Fibroblast of gingiva (primary cell): ENCODE measurements at regions not wholly inside any gene's neighbourhood (a gene's known extent, or its start where the extent isn't known, plus 50 kb on each side); places are given as distances from the start of the nearest gene placed in this dataset.
"Not testable (repeated sequence)": the region's sequence is repeated elsewhere in the genome, so short reads cannot be mapped to it uniquely, and the experiment has no call there.

Experiments
- DNase-seq: peaks from one replicate; pipeline ENCODE4 v3.0.0-alpha.2; 2011; ENCODE audit warnings: low read depth

GRCh38 chr14:43872222-43872621 is 634.9 kb downstream of the FSCB start:
- no peak for DNase-seq

GRCh38 chr14:43858981-43859380 is 648.1 kb downstream of the FSCB start:
- DNase-seq: no peak

GRCh38 chr14:43855556-43855955 is 651.5 kb downstream of the FSCB start:
- no peak for DNase-seq

GRCh38 chr14:43853541-43853940 is 653.5 kb downstream of the FSCB start:
- no peak for DNase-seq

- DNase-seq: no peak
Measured at GRCh38 chr14:43803076-43803689, 703.9 kb downstream of the FSCB start.

- peak; percentile 40 for DNase-seq
Measured at GRCh38 chr14:43795600-43796228, 711.4 kb downstream of the FSCB start.

- DNase-seq: no peak
Measured at GRCh38 chr14:43793579-43793978, 713.5 kb downstream of the FSCB start.

- peak; percentile 56 for DNase-seq
Measured at GRCh38 chr14:43792980-43793379, 714.1 kb downstream of the FSCB start.

GRCh38 chr14:43790681-43791080 is 716.4 kb downstream of the FSCB start:
- DNase-seq: no peak

- no peak for DNase-seq
Measured at GRCh38 chr14:43789458-43789857, 717.6 kb downstream of the FSCB start.

- DNase-seq: no peak
Measured at GRCh38 chr14:43786066-43786762, 720.9 kb downstream of the FSCB start.

GRCh38 chr14:43784432-43784831 is 722.7 kb downstream of the FSCB start:
- DNase-seq: not testable (repeated sequence)

- DNase-seq: no peak
Measured at GRCh38 chr14:43778937-43779639, 728.0 kb downstream of the FSCB start.

GRCh38 chr14:43778570-43778936 is 728.5 kb downstream of the FSCB start:
- DNase-seq: no peak

- DNase-seq: no peak
Measured at GRCh38 chr14:43765474-43765873, 741.6 kb downstream of the FSCB start.

GRCh38 chr14:43764433-43764832 is 742.6 kb downstream of the FSCB start:
- no peak for DNase-seq

GRCh38 chr14:43755707-43756106 is 751.4 kb downstream of the FSCB start:
- DNase-seq: no peak

- DNase-seq: no peak
Measured at GRCh38 chr14:43754838-43755237, 752.2 kb downstream of the FSCB start.

- no peak for DNase-seq
Measured at GRCh38 chr14:43745746-43746145, 761.3 kb downstream of the FSCB start.

- peak; percentile 76 for DNase-seq
Measured at GRCh38 chr14:43735932-43736331, 771.2 kb downstream of the FSCB start.

GRCh38 chr14:43729143-43729542 is 777.9 kb downstream of the FSCB start:
- no peak for DNase-seq

- DNase-seq: peak; percentile 76
Measured at GRCh38 chr14:43706900-43707299, 800.2 kb downstream of the FSCB start.
